Peyer's patch (tissue), 4 donors: ENCODE measurements at regions not wholly inside any gene's neighbourhood (a gene's known extent, or its start where the extent isn't known, plus 50 kb on each side); places are given as distances from the start of the nearest gene placed in this dataset.

Experiments
- DNase-seq, 3 donors: peaks; one replicate each; pipeline ENCODE4 v3.0.0-alpha.2; 2017 to 2019
- H3K27ac ChIP-seq, 4 donors: fragments of 200-600 bp; sonication (generic); one replicate each; pipeline ENCODE4 v1.5.1; 2016 to 2019
- H3K27me3 ChIP-seq, 2 donors: fragments of 200-600 bp; sonication (generic); one replicate each; pipeline ENCODE4 v1.5.1; 2019
- H3K36me3 ChIP-seq, 3 donors: fragments of 200-600 bp; sonication (generic); one replicate each; pipeline ENCODE4 v1.5.1; 2016 to 2019
- H3K4me1 ChIP-seq, 4 donors: fragments of 200-600 bp; sonication (generic); one replicate each; pipeline ENCODE4 v1.5.1; 2016 to 2019
- H3K4me3 ChIP-seq, 4 donors: fragments of 200-600 bp; sonication (generic); 1 replicate in 3 of 4; 2 replicates in 1 of 4; pipeline ENCODE4 v1.5.1; 2016 to 2019; ENCODE audit warnings: mild to moderate bottlenecking in 1 of 4
- H3K9me3 ChIP-seq, 4 donors: fragments of 200-600 bp; sonication (generic); one replicate each; pipeline ENCODE4 v1.5.1; 2016 to 2019; ENCODE audit warnings: mild to moderate bottlenecking in 1 of 4
- POLR2A ChIP-seq, 2 donors: fragments of 450-650 bp; IDR thresholded peaks; one replicate each; pipeline ENCODE4 v1.5.1; 2017; ENCODE audit warnings: antibody characterized with exemption in 2 of 2, mild to moderate bottlenecking in 2 of 2, moderate library complexity in 2 of 2
- TF ChIP-seq, protein P1 (sequence below), 6 experiments: fragments of 450-650 bp in 4 of 6; fragments of 200-600 bp in 2 of 6; sonication (generic) in 1 of 6; IDR thresholded peaks; one replicate each; pipeline ENCODE4 v1.5.1; 2017 to 2019; ENCODE audit warnings: antibody characterized with exemption in 6 of 6, mild to moderate bottlenecking in 3 of 6, moderate library complexity in 1 of 6

DNA sequence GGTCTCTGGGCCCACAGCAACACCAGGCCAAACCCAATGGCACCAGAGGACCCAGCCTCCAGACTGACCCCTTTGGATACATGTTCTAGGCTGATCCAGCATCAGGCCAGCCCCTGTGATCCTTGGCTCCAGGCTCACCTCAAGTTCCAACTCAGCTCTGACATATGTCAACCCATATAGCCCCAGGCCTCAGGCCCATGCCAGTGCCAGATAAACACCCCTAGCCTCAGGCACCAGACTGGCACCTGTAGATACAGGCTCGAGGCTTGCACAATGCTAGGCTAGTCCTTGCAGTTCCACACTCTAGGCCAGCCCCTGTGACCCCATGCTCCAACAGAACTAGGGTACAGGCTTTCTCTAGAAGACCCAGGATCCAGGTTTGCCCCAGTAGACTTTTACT is 287.5 kb downstream of the KCNC2 start:
- Histone ChIP-seq H3K4me1 (no peaks in the 10 kb centered on the region), H3K9me3 (no peaks in the 10 kb centered on the region), H3K27ac (no peak overlapping the region), H3K4me3 (no peak overlapping the region), H3K27me3 (no peaks in the 10 kb centered on the region), H3K36me3 (no peaks in the 10 kb centered on the region)
- TF ChIP-seq, protein P1, sequence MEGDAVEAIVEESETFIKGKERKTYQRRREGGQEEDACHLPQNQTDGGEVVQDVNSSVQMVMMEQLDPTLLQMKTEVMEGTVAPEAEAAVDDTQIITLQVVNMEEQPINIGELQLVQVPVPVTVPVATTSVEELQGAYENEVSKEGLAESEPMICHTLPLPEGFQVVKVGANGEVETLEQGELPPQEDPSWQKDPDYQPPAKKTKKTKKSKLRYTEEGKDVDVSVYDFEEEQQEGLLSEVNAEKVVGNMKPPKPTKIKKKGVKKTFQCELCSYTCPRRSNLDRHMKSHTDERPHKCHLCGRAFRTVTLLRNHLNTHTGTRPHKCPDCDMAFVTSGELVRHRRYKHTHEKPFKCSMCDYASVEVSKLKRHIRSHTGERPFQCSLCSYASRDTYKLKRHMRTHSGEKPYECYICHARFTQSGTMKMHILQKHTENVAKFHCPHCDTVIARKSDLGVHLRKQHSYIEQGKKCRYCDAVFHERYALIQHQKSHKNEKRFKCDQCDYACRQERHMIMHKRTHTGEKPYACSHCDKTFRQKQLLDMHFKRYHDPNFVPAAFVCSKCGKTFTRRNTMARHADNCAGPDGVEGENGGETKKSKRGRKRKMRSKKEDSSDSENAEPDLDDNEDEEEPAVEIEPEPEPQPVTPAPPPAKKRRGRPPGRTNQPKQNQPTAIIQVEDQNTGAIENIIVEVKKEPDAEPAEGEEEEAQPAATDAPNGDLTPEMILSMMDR (IDR thresholded peaks at IDR 0.05) = no peak
- no peak for TF ChIP-seq POLR2A (IDR thresholded peaks at IDR 0.05)
- DNase-seq = no peak

DNA sequence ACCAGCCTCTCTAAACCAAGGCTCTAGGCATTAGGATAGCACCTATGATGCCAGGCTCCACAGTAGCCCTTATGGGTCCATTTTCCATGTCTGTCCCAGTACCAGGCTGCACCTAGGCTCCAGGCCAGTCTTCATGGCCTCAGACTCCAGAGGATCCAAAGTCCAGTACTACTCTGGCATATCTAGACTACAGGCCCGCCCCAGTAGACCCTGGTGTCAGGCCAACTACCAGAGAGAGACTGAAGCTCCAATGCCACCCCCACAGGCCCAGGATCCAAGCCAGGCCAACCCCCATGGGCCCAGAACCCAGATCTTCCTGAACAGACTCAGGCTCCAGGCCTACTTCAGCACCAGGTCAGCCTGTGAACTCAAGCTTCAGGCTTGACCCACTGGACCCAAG is 287.0 kb downstream of the KCNC2 start:
- TF ChIP-seq, protein P1 (IDR thresholded peaks at IDR 0.05) = no peak
- TF ChIP-seq POLR2A (IDR thresholded peaks at IDR 0.05) = no peak
- H3K4me3 ChIP-seq = no peak overlapping the region
- H3K4me1 ChIP-seq = no peaks in the 10 kb centered on the region
- H3K36me3 ChIP-seq = no peaks in the 10 kb centered on the region
- H3K9me3 ChIP-seq = no peaks in the 10 kb centered on the region
- H3K27ac ChIP-seq = no peak overlapping the region
- no peak for DNase-seq
- no peaks in the 10 kb centered on the region for H3K27me3 ChIP-seq

DNA sequence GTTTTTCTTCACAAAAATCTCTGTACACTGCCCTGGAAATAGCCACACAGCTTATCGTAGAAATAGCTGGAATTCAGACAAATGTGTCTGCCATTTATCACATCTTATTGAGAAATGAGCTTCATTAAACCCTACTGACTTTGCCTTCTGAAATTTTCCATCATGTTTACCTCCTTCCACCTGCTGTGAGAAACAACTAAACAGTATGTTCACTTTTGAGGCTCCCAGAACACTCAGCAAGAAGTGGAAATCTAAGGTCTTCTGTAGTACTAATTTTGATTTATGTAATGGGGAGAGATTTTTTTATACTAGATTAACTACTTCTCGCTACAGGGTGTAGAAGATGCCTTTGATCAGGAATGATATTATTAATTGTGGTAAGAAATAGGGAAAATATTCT is 268.0 kb downstream of the KCNC2 start:
- no peaks in the 10 kb centered on the region for H3K9me3 ChIP-seq
- TF ChIP-seq, protein P1 (IDR thresholded peaks at IDR 0.05) = no peak
- TF ChIP-seq POLR2A (IDR thresholded peaks at IDR 0.05) = no peak
- H3K27ac ChIP-seq = no peak overlapping the region
- DNase-seq = no peak
- peaks cover 0 to 5% (median 0%) of the 10 kb centered on the region in 4 donors for H3K4me1 ChIP-seq
- no peaks in the 10 kb centered on the region for H3K36me3 ChIP-seq
- H3K27me3 ChIP-seq = no peaks in the 10 kb centered on the region
- no peak overlapping the region for H3K4me3 ChIP-seq

DNA sequence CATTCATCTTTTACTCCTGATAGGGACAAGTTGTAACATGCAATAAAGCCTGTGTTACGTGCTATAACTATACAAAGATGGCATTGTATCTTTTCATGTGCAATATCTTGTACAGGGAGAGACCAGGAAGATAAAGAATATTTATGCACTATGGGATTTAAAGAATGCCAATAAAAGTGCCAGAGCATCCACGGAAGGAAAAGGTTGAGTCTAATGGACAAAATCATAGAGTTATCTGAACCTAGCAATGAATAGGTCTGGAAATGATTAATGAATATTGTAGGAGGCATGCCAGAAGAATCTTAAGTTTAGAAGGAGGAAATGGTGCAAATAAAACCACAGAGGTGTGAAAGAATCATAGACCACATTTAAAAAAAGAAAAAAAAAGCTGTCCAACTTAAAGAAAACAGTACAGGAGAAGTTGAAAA is 263.9 kb downstream of the KCNC2 start:
- TF ChIP-seq, protein P1 (IDR thresholded peaks at IDR 0.05) = no peak
- no peak for TF ChIP-seq POLR2A (IDR thresholded peaks at IDR 0.05)
- Histone ChIP-seq H3K4me1 (peaks cover 0 to 5% (median 0%) of the 10 kb centered on the region in 4 donors), H3K4me3 (no peak overlapping the region), H3K27me3 (no peaks in the 10 kb centered on the region), H3K27ac (no peak overlapping the region), H3K36me3 (no peaks in the 10 kb centered on the region), H3K9me3 (peaks cover 0 to 6% (median 0%) of the 10 kb centered on the region in 4 donors)
- no peak for DNase-seq

DNA sequence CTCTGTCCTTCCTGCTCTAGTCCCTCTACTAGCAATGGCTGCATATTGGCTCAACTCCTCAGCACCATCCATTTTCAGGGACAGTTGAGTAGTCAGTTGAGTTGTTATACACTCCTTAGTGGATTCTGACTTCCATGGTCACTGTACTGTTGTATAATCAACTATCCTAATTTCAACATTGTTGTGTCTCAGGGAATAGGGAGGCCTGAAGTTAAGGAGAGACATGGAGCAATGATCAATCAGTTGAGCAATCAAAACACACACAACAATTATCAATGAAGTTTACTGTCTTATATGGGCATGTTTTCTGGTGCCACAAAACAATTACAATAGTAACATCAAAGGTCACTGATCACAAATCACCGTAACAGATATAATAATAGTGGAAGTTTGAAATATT is 255.9 kb downstream of the KCNC2 start:
- no peaks in the 10 kb centered on the region for H3K27me3 ChIP-seq
- TF ChIP-seq POLR2A (IDR thresholded peaks at IDR 0.05) = no peak
- TF ChIP-seq, protein P1 (IDR thresholded peaks at IDR 0.05) = no peak

DNA sequence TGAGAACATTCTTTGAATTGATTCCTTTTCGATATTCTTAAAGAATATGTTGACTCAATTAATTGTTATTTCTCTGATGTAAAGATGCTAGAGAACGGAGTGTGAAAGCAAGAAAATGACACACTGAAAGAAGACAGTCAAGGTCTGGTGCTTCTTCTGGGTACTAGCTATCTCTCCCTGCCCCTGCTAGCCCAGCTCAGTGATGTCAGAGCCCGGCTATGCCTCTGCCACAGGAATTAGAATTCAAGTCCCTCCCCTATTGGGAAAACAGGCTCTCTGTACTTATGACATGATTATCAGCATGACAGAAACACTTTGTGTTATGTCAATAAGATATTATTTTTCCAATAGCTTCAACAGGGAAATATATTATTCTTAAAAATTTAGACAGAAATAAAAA is 252.4 kb downstream of the KCNC2 start:
- no peak overlapping the region for H3K27ac ChIP-seq
- TF ChIP-seq, protein P1 (IDR thresholded peaks at IDR 0.05) = no peak
- no peak for TF ChIP-seq POLR2A (IDR thresholded peaks at IDR 0.05)
- no peaks in the 10 kb centered on the region for H3K36me3 ChIP-seq
- H3K4me3 ChIP-seq = no peak overlapping the region
- peaks cover 0 to 4% (median 0%) of the 10 kb centered on the region in 4 donors for H3K9me3 ChIP-seq
- H3K4me1 ChIP-seq = no peaks in the 10 kb centered on the region
- DNase-seq = no peak
- no peaks in the 10 kb centered on the region for H3K27me3 ChIP-seq

More for the DNA sequence above, 255.9 kb downstream of the KCNC2 start:
- Histone ChIP-seq H3K27ac (no peak overlapping the region), H3K36me3 (no peaks in the 10 kb centered on the region), H3K9me3 (peaks cover 0 to 10% (median 0%) of the 10 kb centered on the region in 4 donors), H3K4me3 (no peak overlapping the region), H3K4me1 (no peaks in the 10 kb centered on the region)
- DNase-seq = no peak
